SK-MEL-5 (cell line): ENCODE measurements at regions not wholly inside any gene's neighbourhood (a gene's known extent, or its start where the extent isn't known, plus 50 kb on each side); places are given as distances from the start of the nearest gene placed in this dataset.
"Not testable (repeated sequence)": the region's sequence is repeated elsewhere in the genome, so short reads cannot be mapped to it uniquely, and the experiment has no call there.

ENCODE experiments used
- DNase-seq: peaks from one replicate; pipeline ENCODE4 v3.0.0-alpha.2; 2016; ENCODE audit warnings: low read depth, low spot score
- in situ Hi-C: cut with HindIII; loops from 2 replicates; pipeline ENCODE4 v1.10.0; 2016; ENCODE audit warnings: low sequenced_read_pairs, high pct_unique_total_duplicates, low pct_unique_long_range_greater_than_20kb

DNA sequence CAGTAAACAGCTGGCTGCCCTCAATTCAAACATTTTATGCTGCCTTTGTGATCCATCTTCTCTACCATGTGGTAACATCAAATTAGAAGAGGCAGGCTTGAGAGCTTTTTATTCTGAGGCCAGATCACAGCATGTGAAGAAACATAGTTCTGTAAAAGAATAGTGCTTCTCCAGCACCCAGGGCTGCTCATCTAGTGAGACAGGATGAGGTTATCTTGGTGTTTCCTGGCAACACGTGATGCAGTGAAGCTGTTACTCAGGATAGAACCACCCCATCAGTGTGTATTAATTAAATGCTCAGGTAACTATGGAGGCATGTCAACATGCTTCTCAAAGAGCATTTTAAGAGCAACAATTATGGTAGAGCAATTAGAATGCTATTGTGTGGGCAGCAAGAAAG, 400.5 kb upstream of the ACO1 start:
- in situ Hi-C loops = no loop called here
- DNase-seq = no peak

GRCh38 chr9:31996331-31996730, 388.1 kb upstream of the ACO1 start:
- in situ Hi-C loops = no loop called here
- peak; percentile 62 for DNase-seq

DNA sequence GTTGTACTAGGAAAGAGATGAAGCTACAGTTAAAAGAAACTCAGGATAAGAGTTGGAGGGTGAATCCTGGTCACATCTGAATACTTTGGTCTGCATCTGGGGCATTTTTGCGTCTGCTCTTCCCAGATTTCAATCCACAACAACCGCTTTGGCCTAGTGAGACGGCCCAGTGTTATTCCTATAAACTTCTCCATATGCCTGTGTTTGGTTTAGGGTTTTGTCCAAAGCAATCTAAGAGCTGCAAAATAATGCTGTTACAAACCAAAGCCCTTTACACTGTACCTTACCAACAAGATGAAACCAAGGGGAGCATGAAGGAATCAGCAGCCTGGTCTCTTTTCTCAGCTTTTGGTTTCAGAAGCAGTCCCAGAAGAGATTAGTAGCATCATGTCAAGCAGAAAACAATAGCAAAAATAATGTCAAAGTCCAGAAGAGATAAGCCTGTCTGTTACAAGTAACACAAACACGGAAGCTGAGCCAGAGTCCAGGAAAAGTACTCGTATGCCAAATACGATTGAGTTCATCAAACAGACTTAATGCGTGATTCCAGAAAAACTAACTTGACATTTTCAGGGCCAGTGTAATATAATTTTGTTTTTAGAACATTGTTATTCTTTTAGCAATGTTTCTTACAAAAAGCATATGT, 379.9 kb upstream of the ACO1 start:
- DNase-seq = no peak
- in situ Hi-C loops = no loop called here

DNA sequence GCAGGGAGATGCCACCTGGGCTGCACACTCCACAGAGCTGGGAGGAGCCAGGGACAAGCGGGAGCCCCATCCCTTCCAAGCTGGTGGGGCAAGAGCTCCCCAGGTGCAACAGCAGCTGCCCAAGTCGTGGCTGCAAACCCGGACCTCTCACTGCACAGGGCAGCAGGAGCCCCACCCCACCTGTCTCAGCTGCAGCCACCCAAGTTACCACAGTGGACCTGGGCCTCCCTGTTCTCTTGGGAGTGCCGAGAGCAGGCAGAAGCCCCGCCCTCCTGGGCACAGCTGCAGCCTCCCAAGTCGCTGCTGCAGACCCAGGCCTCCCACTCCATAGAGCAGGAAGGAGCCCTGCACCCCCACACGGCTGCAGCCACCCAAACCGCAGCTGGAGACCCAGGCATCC, 374.1 kb upstream of the ACO1 start:
- in situ Hi-C loops = no loop called here

DNA sequence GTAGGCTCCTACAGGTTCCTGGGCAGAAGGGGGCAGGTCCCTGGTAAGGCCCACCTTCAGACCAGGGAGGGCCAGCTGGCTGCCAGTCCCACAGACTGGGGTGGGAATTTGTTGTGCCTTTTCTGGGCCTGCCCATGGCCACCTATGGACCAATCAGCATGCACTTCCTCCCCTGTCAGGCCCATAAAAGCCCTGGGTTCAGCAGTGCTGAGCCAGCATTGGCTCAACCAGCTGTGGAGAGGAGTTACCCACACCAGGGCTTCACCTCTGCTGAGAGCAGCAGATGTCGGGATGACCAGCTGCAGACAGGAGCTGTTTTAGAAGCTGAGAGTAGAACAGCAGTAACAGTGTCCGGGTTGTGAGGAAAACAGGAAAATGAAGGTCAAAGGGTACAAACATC, 373.4 kb upstream of the ACO1 start:
- in situ Hi-C loops = no loop called here
- no peak for DNase-seq

More for the DNA sequence above, 374.1 kb upstream of the ACO1 start:
- no peak for DNase-seq

DNA sequence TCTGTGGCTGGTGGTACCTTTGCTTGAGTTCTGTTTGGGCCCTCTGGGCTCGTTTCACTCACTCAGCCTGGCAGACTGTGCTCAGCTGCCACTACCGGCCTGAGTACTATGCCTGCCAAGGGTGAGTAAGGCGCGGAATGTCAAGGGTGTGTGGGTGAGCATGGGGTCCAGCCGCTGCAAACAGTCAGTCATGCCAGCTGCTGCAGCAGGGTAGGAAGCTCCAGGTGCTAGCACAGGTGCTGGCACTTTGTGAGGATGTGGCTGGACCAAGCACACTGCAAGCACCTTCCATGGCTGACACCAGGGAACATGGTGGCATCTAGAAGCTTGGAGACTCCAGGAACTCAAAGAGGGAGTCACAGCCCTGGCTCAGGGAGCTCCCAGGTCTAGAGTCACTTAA, 368.6 kb upstream of the ACO1 start:
- in situ Hi-C loops = no loop called here
- DNase-seq = no peak

DNA sequence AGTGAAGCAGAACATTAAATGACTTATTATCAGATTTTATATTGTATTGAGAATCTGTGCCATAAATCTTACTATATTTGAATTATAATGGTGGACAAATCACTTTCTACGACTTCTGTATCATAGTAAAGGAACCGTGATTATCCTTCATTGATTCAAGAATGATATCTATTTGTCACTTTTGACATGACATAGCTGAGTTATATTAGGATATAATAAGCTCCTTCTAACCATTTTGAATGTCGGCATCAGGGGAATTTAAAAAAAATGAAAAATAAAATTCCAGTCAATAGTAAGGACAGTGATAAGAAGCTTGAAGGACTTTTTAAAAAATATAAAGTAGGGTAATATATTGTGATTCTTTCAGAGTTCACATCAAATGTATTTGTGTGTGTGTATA, 338.9 kb upstream of the ACO1 start:
- in situ Hi-C loops = no loop called here
- no peak for DNase-seq

DNA sequence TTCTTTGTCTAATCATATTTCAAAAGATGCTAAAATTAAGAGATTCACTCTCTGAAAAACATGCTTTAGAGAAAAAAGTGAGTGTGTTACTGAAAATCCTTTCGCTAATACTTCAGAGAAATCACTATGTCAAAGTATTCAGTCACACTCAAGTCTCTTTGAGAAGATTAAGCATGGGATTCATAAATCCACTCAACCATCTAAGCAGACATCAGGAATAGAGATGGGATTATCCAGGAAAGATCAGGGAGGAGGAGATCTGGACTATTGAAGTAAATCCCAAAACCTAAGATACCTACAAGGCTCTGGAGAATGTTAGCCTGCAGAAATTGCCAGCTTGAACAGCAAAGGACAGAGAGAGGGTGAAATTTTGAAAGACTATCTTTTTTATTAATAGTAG, 317.2 kb upstream of the ACO1 start:
- in situ Hi-C loops = no loop called here
- DNase-seq = no peak

- peak; percentile 22 for DNase-seq
- in situ Hi-C loops = no loop called here
Observed at GRCh38 chr9:32069169-32069813, 315.2 kb upstream of the ACO1 start.

DNA sequence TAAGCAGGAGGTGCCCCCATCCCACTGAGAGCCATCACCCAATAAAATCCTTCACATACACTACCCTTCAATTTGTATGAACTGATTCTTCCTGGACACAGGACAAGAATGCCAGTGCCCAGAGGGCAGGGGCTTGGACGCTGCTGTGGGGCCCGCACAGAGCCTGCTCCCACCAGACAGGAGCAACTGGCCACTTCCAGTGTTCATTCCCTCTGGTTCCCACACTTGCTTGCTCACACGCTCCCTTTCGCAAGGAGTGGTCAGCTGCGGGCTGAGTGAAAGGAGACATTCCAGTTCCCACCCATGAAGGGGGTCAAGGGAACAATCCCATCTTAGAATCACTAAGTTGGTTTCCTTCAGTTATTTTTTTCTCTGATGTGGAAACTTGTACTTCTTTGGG, 314.5 kb upstream of the ACO1 start:
- in situ Hi-C loops = no loop called here

DNA sequence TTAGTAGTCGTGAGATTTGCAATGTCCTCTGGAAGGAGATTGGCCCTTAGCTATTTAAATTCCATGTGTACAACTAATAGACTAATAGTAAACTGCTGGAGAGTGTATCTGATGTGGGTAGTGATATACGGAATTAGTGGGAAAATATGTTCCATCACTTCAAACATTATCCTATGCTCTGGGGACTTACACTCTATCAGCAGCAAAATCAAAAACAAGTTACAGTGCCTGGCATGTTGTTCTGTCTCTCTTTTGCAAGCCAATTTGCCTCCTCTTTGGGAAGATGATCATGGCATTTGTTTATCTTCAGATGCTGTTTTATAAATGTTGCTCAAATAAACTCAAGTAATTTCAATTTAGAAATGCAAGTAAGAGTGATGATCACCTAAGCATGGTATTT, 311.9 kb upstream of the ACO1 start:
- in situ Hi-C loops = no loop called here
- no peak for DNase-seq

More for the DNA sequence above, 314.5 kb upstream of the ACO1 start:
- DNase-seq = no peak

- in situ Hi-C loops = no loop called here
- DNase-seq = no peak
Observed at GRCh38 chr9:32092031-32092430, 292.4 kb upstream of the ACO1 start.

DNA sequence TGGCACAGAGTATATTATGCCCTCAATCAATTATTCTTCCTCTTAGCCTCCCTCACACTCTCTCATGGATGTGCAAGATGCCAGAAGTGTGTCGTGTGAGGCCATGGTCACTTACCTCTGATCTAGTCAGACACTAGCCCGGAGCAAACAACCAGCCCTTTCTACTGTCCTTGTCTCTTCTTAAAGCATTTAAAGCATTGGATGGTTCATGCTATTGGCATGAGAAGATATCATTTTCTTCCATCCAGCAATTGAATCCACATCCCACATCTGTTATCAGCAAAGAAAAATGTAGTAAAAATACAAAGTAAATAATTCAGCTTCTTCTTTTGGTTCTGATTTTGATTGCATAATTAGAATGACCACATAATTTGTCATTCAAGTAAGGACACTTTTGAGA, 267.2 kb upstream of the ACO1 start:
- no peak for DNase-seq
- in situ Hi-C loops = no loop called here

DNA sequence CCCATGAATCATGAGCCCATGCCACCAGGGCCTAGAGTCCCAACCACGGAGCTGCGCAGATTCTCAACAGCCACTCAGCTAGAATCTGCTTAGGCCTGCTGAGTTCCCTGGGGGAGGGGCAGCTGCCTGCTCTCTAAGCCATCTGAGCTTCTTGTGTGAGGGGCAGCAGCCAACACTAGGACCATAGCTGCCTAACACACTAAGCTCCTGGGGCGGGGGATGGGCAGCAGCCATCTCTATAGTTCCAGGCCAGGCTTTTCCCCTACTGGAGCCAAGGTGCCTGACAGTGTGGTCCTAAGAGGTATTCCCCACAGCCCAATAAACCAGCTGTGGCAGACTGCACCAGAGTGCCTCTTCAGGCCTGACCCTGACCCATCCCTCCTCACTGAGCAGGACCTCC, 255.9 kb upstream of the ACO1 start:
- in situ Hi-C loops = no loop called here
- DNase-seq = no peak

DNA sequence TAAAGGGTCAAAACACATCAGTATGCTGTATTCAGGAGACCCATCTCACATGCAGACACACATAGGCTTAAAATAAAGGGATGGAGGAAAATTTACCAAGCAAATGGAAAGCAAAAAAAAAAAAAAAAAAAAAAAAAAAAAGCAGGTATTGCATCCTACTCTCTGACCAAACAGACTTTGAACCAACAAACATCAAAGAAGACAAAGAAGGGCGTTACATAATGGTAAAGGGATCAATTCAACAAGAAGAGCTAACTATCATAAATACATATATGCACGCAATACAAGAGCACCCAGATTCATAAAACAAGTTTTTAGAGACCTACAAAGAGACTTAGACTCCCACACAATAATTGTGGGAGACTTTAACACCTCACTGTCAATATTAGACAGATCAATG, 253.7 kb upstream of the ACO1 start:
- in situ Hi-C loops, DNase-seq: not testable (repeated sequence)

- in situ Hi-C loops = no loop called here
- peak; percentile 12 for DNase-seq
Observed at GRCh38 chr9:32136700-32137339, 247.6 kb upstream of the ACO1 start.

DNA sequence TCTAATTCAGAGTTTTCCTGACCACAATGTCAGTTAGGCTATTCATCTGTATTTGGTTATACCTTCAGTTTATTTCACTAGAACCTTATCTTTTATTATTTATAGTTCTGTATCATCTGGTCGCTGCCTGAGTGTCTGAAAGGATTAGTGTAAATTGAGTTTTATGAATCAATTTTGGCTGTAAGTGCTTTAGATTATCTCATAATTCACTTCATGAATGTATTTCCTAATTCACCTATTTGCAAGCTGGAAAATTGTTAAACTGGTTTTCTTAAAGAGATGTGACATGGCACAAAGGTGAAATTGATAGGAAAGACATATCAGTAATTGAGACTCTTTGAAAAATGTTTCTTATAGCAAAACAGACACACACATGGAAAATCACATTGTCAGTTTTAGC, 242.4 kb upstream of the ACO1 start:
- no peak for DNase-seq
- in situ Hi-C loops = no loop called here

GRCh38 chr9:32148553-32148952, 235.9 kb upstream of the ACO1 start:
- in situ Hi-C loops, DNase-seq: not testable (repeated sequence)

DNA sequence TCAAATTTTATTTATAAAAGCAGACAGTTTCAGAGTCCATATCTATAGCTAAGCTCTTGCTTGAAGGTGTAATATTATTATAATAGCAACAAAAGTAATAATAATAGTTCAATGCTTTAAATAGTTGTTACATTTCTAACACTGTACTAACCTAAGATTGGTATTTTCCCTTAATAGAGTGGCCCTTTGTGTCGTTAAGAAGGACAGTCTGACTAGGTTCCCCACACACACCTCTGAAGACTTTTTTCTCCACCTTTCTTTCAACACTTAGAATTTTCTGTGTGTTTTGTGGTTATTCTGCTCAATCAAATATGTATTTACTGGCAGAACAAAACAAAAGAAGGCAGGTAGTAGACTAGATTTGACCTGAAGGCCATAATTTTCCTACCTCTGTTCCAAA, 223.2 kb upstream of the ACO1 start:
- in situ Hi-C loops = no loop called here
- no peak for DNase-seq
